Glutamatergic neuron (in vitro differentiated cells): ENCODE measurements at regions not wholly inside any gene's neighbourhood (a gene's known extent, or its start where the extent isn't known, plus 50 kb on each side); places are given as distances from the start of the nearest gene placed in this dataset.
A peak's percentile ranks its signal among the peaks of the same experiment; 100 is the strongest.

Experiments used
- DNase-seq: peaks from one replicate; pipeline ENCODE4 v3.0.0; 2022
- H3K27ac Mint-ChIP-seq: one replicate; pipeline ENCODE4 v1.8.0; 2020; ENCODE audit warnings: mild to moderate bottlenecking, mixed read lengths, inconsistent platforms; ENCODE audit not compliant: unreplicated experiment
- H3K27me3 Mint-ChIP-seq: one replicate; pipeline ENCODE4 v1.8.0; 2020; ENCODE audit warnings: mild to moderate bottlenecking, moderate library complexity, mixed read lengths, inconsistent platforms; ENCODE audit not compliant: unreplicated experiment
- H3K36me3 Mint-ChIP-seq: one replicate; pipeline ENCODE4 v1.8.0; 2020; ENCODE audit warnings: mild to moderate bottlenecking, mixed read lengths, inconsistent platforms; ENCODE audit not compliant: unreplicated experiment
- H3K4me1 Mint-ChIP-seq: one replicate; pipeline ENCODE4 v1.8.0; 2020; ENCODE audit warnings: mild to moderate bottlenecking, low read depth, mixed read lengths, inconsistent platforms; ENCODE audit not compliant: unreplicated experiment
- H3K4me3 Mint-ChIP-seq: one replicate; pipeline ENCODE4 v1.8.0; 2020; ENCODE audit warnings: mild to moderate bottlenecking, mixed read lengths, inconsistent platforms; ENCODE audit not compliant: unreplicated experiment
- H3K9me3 Mint-ChIP-seq: one replicate; pipeline ENCODE4 v1.8.0; 2020; ENCODE audit warnings: mild to moderate bottlenecking, moderate library complexity, mixed read lengths, inconsistent platforms; ENCODE audit not compliant: unreplicated experiment
- CTCF ChIP-seq: fragments of 200-600 bp; sonication (generic); IDR thresholded peaks from one replicate; pipeline ENCODE4 v1.5.0; 2021; ENCODE audit not compliant: partially characterized antibody, unreplicated experiment

GRCh38 chr3:35393901-35394799, 245.2 kb upstream of the ARPP21 start:
- peaks cover 24% of the 10 kb centered on the region for H3K9me3 Mint-ChIP-seq
- peak overlapping the region; percentile 95 for H3K27ac Mint-ChIP-seq
- DNase-seq, result peak; percentile 79
- H3K27me3 Mint-ChIP-seq, result peaks cover 11% of the 10 kb centered on the region
- no peak for TF ChIP-seq CTCF
- H3K36me3 Mint-ChIP-seq, result peaks cover 28% of the 10 kb centered on the region
- H3K4me1 Mint-ChIP-seq, result peaks cover 20% of the 10 kb centered on the region
- peak overlapping the region; percentile 67 for H3K4me3 Mint-ChIP-seq

- Mint-ChIP-seq H3K4me3 (no peak overlapping the region), H3K36me3 (peaks cover 26% of the 10 kb centered on the region), H3K4me1 (peaks cover 20% of the 10 kb centered on the region), H3K27me3 (peaks cover 11% of the 10 kb centered on the region), H3K27ac (no peak overlapping the region), H3K9me3 (peaks cover 25% of the 10 kb centered on the region)
- DNase-seq, result no peak
- TF ChIP-seq CTCF, result no peak
These were observed 244.4 kb upstream of the ARPP21 start for GRCh38 chr3:35394905-35395304.

GRCh38 chr3:35401671-35402070, 237.7 kb upstream of the ARPP21 start:
- no peak overlapping the region for H3K27ac Mint-ChIP-seq
- no peaks in the 10 kb centered on the region for H3K36me3 Mint-ChIP-seq
- H3K27me3 Mint-ChIP-seq, result no peaks in the 10 kb centered on the region
- no peaks in the 10 kb centered on the region for H3K4me1 Mint-ChIP-seq
- TF ChIP-seq CTCF, result no peak
- DNase-seq, result no peak
- H3K9me3 Mint-ChIP-seq, result peaks cover 2% of the 10 kb centered on the region
- no peak overlapping the region for H3K4me3 Mint-ChIP-seq

- H3K4me3 Mint-ChIP-seq, result no peak overlapping the region
- DNase-seq, result no peak
- TF ChIP-seq CTCF, result no peak
These were observed 234.8 kb upstream of the ARPP21 start for GRCh38 chr3:35404571-35404970.

GRCh38 chr3:35408882-35409281, 230.4 kb upstream of the ARPP21 start:
- Mint-ChIP-seq H3K27me3 (no peaks in the 10 kb centered on the region), H3K4me3 (no peak overlapping the region), H3K27ac (no peak overlapping the region), H3K36me3 (no peaks in the 10 kb centered on the region), H3K4me1 (peaks cover 1% of the 10 kb centered on the region), H3K9me3 (no peaks in the 10 kb centered on the region)
- TF ChIP-seq CTCF, result no peak
- no peak for DNase-seq

More at GRCh38 chr3:35404571-35404970, 234.8 kb upstream of the ARPP21 start:
- Mint-ChIP-seq H3K9me3 (no peaks in the 10 kb centered on the region), H3K27ac (no peak overlapping the region), H3K27me3 (no peaks in the 10 kb centered on the region), H3K36me3 (no peaks in the 10 kb centered on the region), H3K4me1 (no peaks in the 10 kb centered on the region)
